Subcutaneous abdominal adipose tissue (tissue), 5 donors: ENCODE measurements at regions not wholly inside any gene's neighbourhood (a gene's known extent, or its start where the extent isn't known, plus 50 kb on each side); places are given as distances from the start of the nearest gene placed in this dataset.

ENCODE experiments used
- H3K27ac ChIP-seq: one replicate; pipeline ENCODE4 v1.7.0; 2013; ENCODE audit warnings: low read depth, mild to moderate bottlenecking, inconsistent platforms, low read length, moderate library complexity
- H3K27me3 ChIP-seq, 5 donors: one replicate each; pipeline ENCODE4 v1.7.0; 2013; ENCODE audit warnings: low read length in 5 of 5, inconsistent platforms in 1 of 5; ENCODE audit not compliant: control insufficient read depth in 5 of 5, insufficient read depth in 4 of 5
- H3K36me3 ChIP-seq, 5 donors: one replicate each; pipeline ENCODE4 v1.7.0; 2013; ENCODE audit warnings: low read length in 5 of 5; ENCODE audit not compliant: control insufficient read depth in 5 of 5, insufficient read depth in 5 of 5
- H3K4me1 ChIP-seq, 5 donors: one replicate each; pipeline ENCODE4 v1.7.0; 2013; ENCODE audit warnings: low read length in 5 of 5, mild to moderate bottlenecking in 3 of 5, moderate library complexity in 1 of 5; ENCODE audit not compliant: control insufficient read depth in 5 of 5, insufficient read depth in 5 of 5
- H3K4me3 ChIP-seq, 5 donors: one replicate each; pipeline ENCODE4 v1.7.0; 2013; ENCODE audit warnings: low read length in 5 of 5, low read depth in 1 of 5
- H3K9ac ChIP-seq, 5 donors: one replicate each; pipeline ENCODE4 v1.7.0; 2013; ENCODE audit warnings: low read length in 5 of 5, mild to moderate bottlenecking in 4 of 5, moderate library complexity in 3 of 5
- H3K9me3 ChIP-seq, 5 donors: one replicate each; pipeline ENCODE4 v1.7.0; 2013; ENCODE audit warnings: low read length in 5 of 5; ENCODE audit not compliant: control insufficient read depth in 5 of 5
- donor health status: healthy.
- donor health status: healthy.
- donor health status: healthy.
- donor health status: healthy.
- donor health status: healthy.

GRCh38 chr7:83306502-83306901, 143.8 kb upstream of the PCLO start:
- no peaks in the 10 kb centered on the region for H3K27me3 ChIP-seq
- H3K9ac ChIP-seq = no peak overlapping the region
- H3K27ac ChIP-seq = no peak overlapping the region
- no peaks in the 10 kb centered on the region for H3K9me3 ChIP-seq
- no peaks in the 10 kb centered on the region for H3K4me1 ChIP-seq
- no peaks in the 10 kb centered on the region for H3K36me3 ChIP-seq
- no peak overlapping the region for H3K4me3 ChIP-seq

GRCh38 chr7:83305027-83305426, 142.3 kb upstream of the PCLO start:
- H3K4me3 ChIP-seq = no peak overlapping the region
- H3K9me3 ChIP-seq = no peaks in the 10 kb centered on the region
- no peaks in the 10 kb centered on the region for H3K36me3 ChIP-seq
- no peaks in the 10 kb centered on the region for H3K4me1 ChIP-seq
- H3K27ac ChIP-seq = no peak overlapping the region
- no peaks in the 10 kb centered on the region for H3K27me3 ChIP-seq
- no peak overlapping the region for H3K9ac ChIP-seq

- Histone ChIP-seq H3K27me3 (no peaks in the 10 kb centered on the region), H3K4me1 (no peaks in the 10 kb centered on the region), H3K9ac (no peak overlapping the region), H3K9me3 (no peaks in the 10 kb centered on the region), H3K27ac (no peak overlapping the region), H3K36me3 (no peaks in the 10 kb centered on the region), H3K4me3 (no peak overlapping the region)
These were observed 138.7 kb upstream of the PCLO start for GRCh38 chr7:83301416-83301815.

GRCh38 chr7:83290211-83290610, 127.5 kb upstream of the PCLO start:
- H3K9me3 ChIP-seq = no peaks in the 10 kb centered on the region
- H3K9ac ChIP-seq = no peak overlapping the region
- H3K36me3 ChIP-seq = no peaks in the 10 kb centered on the region
- no peak overlapping the region for H3K4me3 ChIP-seq
- H3K27me3 ChIP-seq = no peaks in the 10 kb centered on the region
- no peaks in the 10 kb centered on the region for H3K4me1 ChIP-seq
- no peak overlapping the region for H3K27ac ChIP-seq

GRCh38 chr7:83289419-83289993, 126.8 kb upstream of the PCLO start:
- Histone ChIP-seq H3K9ac (no peak overlapping the region), H3K36me3 (no peaks in the 10 kb centered on the region), H3K9me3 (no peaks in the 10 kb centered on the region), H3K27me3 (no peaks in the 10 kb centered on the region), H3K4me3 (no peak overlapping the region), H3K4me1 (no peaks in the 10 kb centered on the region), H3K27ac (no peak overlapping the region)

- H3K4me1 ChIP-seq = no peaks in the 10 kb centered on the region
- H3K9me3 ChIP-seq = no peaks in the 10 kb centered on the region
- no peaks in the 10 kb centered on the region for H3K27me3 ChIP-seq
- no peak overlapping the region for H3K27ac ChIP-seq
- H3K4me3 ChIP-seq = no peak overlapping the region
- H3K36me3 ChIP-seq = no peaks in the 10 kb centered on the region
- H3K9ac ChIP-seq = no peak overlapping the region
These were observed 118.0 kb upstream of the PCLO start for GRCh38 chr7:83280671-83281070.

GRCh38 chr7:83276250-83276649, 113.6 kb upstream of the PCLO start:
- Histone ChIP-seq H3K4me1 (no peaks in the 10 kb centered on the region), H3K9ac (no peak overlapping the region), H3K36me3 (no peaks in the 10 kb centered on the region), H3K9me3 (no peaks in the 10 kb centered on the region), H3K4me3 (no peak overlapping the region), H3K27me3 (no peaks in the 10 kb centered on the region), H3K27ac (no peak overlapping the region)

- Histone ChIP-seq H3K4me1 (no peaks in the 10 kb centered on the region), H3K27ac (no peak overlapping the region), H3K9me3 (no peaks in the 10 kb centered on the region), H3K27me3 (no peaks in the 10 kb centered on the region), H3K4me3 (no peak overlapping the region), H3K9ac (no peak overlapping the region), H3K36me3 (no peaks in the 10 kb centered on the region)
These were observed 111.0 kb upstream of the PCLO start for GRCh38 chr7:83273699-83274098.

GRCh38 chr7:83271212-83272099, 108.8 kb upstream of the PCLO start:
- Histone ChIP-seq H3K36me3 (no peaks in the 10 kb centered on the region), H3K9ac (no peak overlapping the region), H3K27me3 (no peaks in the 10 kb centered on the region), H3K27ac (no peak overlapping the region), H3K9me3 (no peaks in the 10 kb centered on the region), H3K4me3 (no peak overlapping the region), H3K4me1 (peaks cover 0 to 5% (median 0%) of the 10 kb centered on the region in 5 donors)

GRCh38 chr7:83270407-83270806, 107.7 kb upstream of the PCLO start:
- Histone ChIP-seq H3K4me3 (no peak overlapping the region), H3K36me3 (no peaks in the 10 kb centered on the region), H3K27ac (no peak overlapping the region), H3K9ac (no peak overlapping the region), H3K4me1 (peaks cover 0 to 5% (median 0%) of the 10 kb centered on the region in 5 donors), H3K27me3 (no peaks in the 10 kb centered on the region), H3K9me3 (no peaks in the 10 kb centered on the region)
